CD4-positive, alpha-beta T cell treated with Interleukin-10 for 1 hour (primary cell): ENCODE measurements at regions not wholly inside any gene's neighbourhood (a gene's known extent, or its start where the extent isn't known, plus 50 kb on each side); places are given as distances from the start of the nearest gene placed in this dataset.
"Not testable (repeated sequence)": the region's sequence is repeated elsewhere in the genome, so short reads cannot be mapped to it uniquely, and the experiment has no call there.

Experiments
- DNase-seq: peaks from one replicate; pipeline ENCODE4 v3.0.0-alpha.2; 2020

GRCh38 chr2:209086761-209087160 is 337.1 kb upstream of the MAP2 start:
- DNase-seq: no peak

GRCh38 chr2:209091056-209091455 is 332.8 kb upstream of the MAP2 start:
- DNase-seq: no peak

GRCh38 chr2:209094221-209094620 is 329.6 kb upstream of the MAP2 start:
- no peak for DNase-seq

- DNase-seq: no peak
Measured at GRCh38 chr2:209095432-209095831, 328.4 kb upstream of the MAP2 start.

- no peak for DNase-seq
Measured at GRCh38 chr2:209097168-209097567, 326.7 kb upstream of the MAP2 start.

- DNase-seq: no peak
Measured at GRCh38 chr2:209102319-209102718, 321.5 kb upstream of the MAP2 start.

GRCh38 chr2:209113026-209113425 is 310.8 kb upstream of the MAP2 start:
- no peak for DNase-seq

- no peak for DNase-seq
Measured at GRCh38 chr2:209114588-209115240, 309.1 kb upstream of the MAP2 start.

GRCh38 chr2:209121691-209122090 is 302.2 kb upstream of the MAP2 start:
- DNase-seq: no peak

DNA sequence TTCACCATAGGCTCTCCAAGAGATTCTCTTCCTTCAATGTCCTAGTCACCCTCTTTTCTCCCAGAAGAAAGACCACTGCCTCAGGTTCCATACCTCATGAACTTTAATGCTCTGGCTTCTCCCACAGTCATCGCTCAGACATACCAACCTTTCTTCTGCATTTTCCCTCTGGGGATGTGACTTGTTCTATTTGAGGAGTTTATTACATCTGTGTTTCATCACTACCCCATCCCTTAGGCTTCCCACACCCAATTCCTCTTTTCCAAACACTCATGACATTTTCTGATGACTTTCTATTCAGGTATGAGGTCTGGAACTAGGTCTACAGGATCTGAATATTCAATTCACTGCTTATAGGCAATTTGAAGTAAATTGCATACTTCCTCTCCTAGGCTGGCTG is 298.6 kb upstream of the MAP2 start:
- DNase-seq: no peak

- no peak for DNase-seq
Measured at GRCh38 chr2:209138079-209138478, 285.8 kb upstream of the MAP2 start.

DNA sequence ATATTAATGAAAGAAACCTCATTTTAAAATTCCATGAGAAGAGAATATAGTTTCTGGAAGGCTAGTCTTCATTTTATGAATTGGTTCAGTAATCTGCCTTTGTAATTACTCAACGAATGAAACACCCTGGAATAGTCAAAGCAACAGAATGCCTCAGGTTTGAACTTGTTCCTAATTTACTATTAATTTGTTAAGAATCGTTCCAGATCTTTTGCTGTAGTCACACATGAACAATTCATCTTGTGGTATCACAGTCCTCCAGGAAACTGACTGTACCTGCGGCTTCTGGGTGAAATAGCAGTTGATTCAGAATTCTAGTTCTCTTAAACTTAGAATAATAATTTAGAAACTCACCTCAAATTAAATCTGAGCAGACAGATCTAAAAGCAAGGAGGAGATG is 282.7 kb upstream of the MAP2 start:
- DNase-seq: no peak

DNA sequence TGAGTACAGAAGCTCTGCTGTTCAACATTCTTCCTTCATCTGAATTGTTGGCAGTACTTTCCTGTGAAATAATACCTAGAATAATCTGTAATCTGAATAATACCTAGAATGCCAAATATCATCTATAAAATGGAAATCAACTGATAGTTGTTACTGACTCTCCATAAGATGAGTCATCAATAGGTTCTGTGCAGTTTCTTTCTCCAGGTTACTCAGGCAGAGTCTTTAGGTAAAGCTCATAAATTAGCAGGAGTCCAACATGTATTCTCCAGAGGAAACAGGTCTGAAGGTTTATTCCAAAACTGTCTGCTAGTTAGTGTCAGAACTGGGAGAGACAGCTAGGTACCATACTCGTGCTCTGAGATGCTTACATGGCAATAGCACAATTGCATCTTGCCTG is 282.0 kb upstream of the MAP2 start:
- no peak for DNase-seq

- not testable (repeated sequence) for DNase-seq
Measured at GRCh38 chr2:209145220-209145691, 278.6 kb upstream of the MAP2 start.

- DNase-seq: no peak
Measured at GRCh38 chr2:209145941-209146681, 277.7 kb upstream of the MAP2 start.

GRCh38 chr2:209146682-209147320 is 277.0 kb upstream of the MAP2 start:
- DNase-seq: no peak

GRCh38 chr2:209147981-209148380 is 275.9 kb upstream of the MAP2 start:
- DNase-seq: no peak

- DNase-seq: no peak
Measured at GRCh38 chr2:209160800-209161588, 262.9 kb upstream of the MAP2 start.

DNA sequence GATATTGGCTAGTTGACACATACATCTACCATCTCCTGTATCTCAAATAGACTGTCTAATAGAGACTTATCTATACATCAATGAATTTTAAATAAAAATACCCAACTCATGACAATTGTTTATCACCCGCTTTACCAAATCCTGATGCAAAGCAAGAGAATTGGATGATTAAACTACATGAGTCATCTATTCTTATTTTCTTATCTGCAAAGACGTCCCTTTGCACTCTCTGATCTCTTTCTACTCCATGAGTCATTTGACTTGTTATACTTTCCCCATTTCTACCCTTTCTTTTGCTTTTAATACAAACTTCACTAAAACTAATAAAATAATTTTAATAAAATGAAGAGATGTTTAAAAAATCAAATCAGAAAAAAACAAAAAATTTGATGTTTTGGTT is 261.7 kb upstream of the MAP2 start:
- no peak for DNase-seq

DNA sequence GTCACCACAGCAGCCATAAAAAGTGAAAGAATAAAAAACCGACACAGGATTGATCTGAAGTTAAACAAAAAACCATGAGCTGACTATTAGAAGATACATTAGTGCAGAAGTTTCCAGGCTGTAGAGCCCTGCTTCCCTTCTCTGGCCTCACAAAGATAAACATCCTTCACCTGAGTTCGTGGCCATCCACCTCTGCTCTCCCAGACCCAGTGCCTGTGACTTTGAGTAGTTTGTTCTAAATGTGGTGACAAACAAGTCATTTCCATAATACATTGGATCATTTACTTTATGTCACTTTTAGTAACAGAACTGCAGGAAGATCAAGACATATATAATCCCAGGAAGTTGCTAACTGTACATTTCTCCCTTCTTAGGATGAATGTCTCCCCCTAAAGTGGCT is 241.9 kb upstream of the MAP2 start:
- no peak for DNase-seq

GRCh38 chr2:209186886-209187285 is 237.0 kb upstream of the MAP2 start:
- not testable (repeated sequence) for DNase-seq

DNA sequence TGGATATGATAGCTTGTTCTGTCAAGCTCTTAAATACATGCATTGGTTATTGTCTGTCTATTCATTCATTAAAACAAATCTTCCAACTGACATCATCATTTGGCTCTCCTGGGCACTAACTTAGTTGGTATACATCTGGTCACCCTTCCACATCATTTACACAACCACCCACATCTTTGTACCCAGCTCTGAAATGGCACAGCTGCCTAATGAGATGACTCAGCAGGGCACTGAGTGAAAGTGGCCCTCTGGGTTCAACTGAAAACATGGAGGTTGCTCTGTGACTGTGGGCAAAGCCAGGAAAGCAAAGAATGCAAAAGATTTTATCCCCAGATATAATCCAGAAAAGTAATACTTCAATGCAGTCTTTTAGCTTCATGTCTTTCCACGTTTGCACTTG is 234.0 kb upstream of the MAP2 start:
- no peak for DNase-seq

- DNase-seq: no peak
Measured at GRCh38 chr2:209191139-209191538, 232.7 kb upstream of the MAP2 start.
